GM12892 (cell line): ENCODE measurements at regions not wholly inside any gene's neighbourhood (a gene's known extent, or its start where the extent isn't known, plus 50 kb on each side); places are given as distances from the start of the nearest gene placed in this dataset.
"Not testable (repeated sequence)": the region's sequence is repeated elsewhere in the genome, so short reads cannot be mapped to it uniquely, and the experiment has no call there.

Experiments used
- POLR2A ChIP-seq: IDR thresholded peaks from 2 replicates; pipeline ENCODE4 v1.6.1; 2011; ENCODE audit warnings: low read depth, low read length, control low read depth
- POLR2AphosphoS5 ChIP-seq: IDR thresholded peaks from 2 replicates; pipeline ENCODE4 v1.6.1; 2011; ENCODE audit warnings: low read depth, low read length, control low read depth

DNA sequence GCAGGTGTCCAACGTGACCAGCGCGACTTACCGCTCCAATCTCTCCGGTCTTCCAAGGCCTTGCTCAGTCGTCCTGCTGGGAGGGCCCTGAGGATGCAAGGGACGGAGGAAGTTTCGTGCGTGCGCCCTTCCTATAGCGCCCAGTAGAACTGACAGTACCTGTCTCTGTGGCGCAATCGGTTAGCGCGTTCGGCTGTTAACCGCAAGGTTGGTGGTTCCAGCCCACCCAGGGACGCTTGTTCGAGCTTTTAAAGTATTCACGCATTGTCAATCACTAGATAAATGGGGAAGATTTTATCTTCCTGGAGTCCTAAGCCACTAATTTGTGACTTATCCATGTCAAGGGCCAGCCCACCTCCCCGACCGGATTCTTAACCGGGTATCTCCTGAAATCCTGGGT, 141.1 kb upstream of the NOTCH2NLA start:
- not testable (repeated sequence) for TF ChIP-seq POLR2AphosphoS5, POLR2A
